Kidney epithelial cell (primary cell): ENCODE measurements at regions not wholly inside any gene's neighbourhood (a gene's known extent, or its start where the extent isn't known, plus 50 kb on each side); places are given as distances from the start of the nearest gene placed in this dataset.

ENCODE experiments used
- DNase-seq: peaks from one replicate; pipeline ENCODE4 v3.0.0-alpha.2; 2010; ENCODE audit warnings: low read depth
- H3K27me3 ChIP-seq: 2 replicates; pipeline ENCODE4 v1.6.0; 2011; ENCODE audit warnings: low read length; ENCODE audit not compliant: control insufficient read depth, insufficient read depth
- H3K36me3 ChIP-seq: 2 replicates; pipeline ENCODE4 v1.5.1; 2011; ENCODE audit warnings: low read length; ENCODE audit not compliant: control insufficient read depth, insufficient read depth
- H3K4me3 ChIP-seq: 2 replicates; pipeline ENCODE4 v1.5.1; 2011; ENCODE audit warnings: low read depth, mild to moderate bottlenecking, control low read depth, low read length
- TF ChIP-seq, protein P1 (sequence below): IDR thresholded peaks from 2 replicates; pipeline ENCODE4 v1.5.1; 2011; ENCODE audit warnings: mild to moderate bottlenecking, moderate library complexity, low read length, control low read depth, inconsistent platforms; ENCODE audit not compliant: insufficient read depth, poor library complexity, severe bottlenecking

- no peak for DNase-seq
- H3K4me3 ChIP-seq, result no peak overlapping the region
- H3K36me3 ChIP-seq, result no peaks in the 10 kb centered on the region
- H3K27me3 ChIP-seq, result no peaks in the 10 kb centered on the region
- TF ChIP-seq, protein P1, sequence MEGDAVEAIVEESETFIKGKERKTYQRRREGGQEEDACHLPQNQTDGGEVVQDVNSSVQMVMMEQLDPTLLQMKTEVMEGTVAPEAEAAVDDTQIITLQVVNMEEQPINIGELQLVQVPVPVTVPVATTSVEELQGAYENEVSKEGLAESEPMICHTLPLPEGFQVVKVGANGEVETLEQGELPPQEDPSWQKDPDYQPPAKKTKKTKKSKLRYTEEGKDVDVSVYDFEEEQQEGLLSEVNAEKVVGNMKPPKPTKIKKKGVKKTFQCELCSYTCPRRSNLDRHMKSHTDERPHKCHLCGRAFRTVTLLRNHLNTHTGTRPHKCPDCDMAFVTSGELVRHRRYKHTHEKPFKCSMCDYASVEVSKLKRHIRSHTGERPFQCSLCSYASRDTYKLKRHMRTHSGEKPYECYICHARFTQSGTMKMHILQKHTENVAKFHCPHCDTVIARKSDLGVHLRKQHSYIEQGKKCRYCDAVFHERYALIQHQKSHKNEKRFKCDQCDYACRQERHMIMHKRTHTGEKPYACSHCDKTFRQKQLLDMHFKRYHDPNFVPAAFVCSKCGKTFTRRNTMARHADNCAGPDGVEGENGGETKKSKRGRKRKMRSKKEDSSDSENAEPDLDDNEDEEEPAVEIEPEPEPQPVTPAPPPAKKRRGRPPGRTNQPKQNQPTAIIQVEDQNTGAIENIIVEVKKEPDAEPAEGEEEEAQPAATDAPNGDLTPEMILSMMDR, result no peak
These were observed 120.5 kb upstream of the PEG3 start for GRCh38 chr19:56960959-56961543.

DNA sequence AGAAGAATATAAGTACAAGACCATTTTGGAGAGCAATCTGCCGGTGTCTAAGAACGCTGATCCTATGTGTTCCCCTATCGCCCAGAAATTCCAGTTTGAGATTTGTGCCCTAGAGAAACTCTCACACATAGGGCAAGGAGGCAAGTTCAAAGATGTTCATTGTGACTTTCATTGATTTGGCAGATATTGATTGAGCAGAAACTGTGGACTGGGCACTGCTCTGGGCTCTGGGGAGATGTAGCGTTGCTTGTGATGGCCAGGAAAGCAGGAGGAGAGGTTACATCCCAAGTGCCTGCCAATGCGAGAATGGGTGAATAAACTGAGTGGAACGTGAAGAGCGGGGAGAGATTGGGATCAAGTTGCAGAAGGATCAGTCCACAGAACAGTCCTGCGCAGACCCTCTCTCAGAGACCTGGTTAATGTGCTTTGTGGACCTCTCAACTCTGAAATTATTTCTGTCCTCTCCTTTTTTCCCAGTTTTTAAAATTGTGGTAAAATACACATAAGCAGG lies 123.9 kb upstream of the PEG3 start:
- Histone ChIP-seq H3K36me3 (no peaks in the 10 kb centered on the region), H3K4me3 (no peak overlapping the region), H3K27me3 (no peaks in the 10 kb centered on the region)
- DNase-seq, result no peak
- TF ChIP-seq, protein P1, result no peak

DNA sequence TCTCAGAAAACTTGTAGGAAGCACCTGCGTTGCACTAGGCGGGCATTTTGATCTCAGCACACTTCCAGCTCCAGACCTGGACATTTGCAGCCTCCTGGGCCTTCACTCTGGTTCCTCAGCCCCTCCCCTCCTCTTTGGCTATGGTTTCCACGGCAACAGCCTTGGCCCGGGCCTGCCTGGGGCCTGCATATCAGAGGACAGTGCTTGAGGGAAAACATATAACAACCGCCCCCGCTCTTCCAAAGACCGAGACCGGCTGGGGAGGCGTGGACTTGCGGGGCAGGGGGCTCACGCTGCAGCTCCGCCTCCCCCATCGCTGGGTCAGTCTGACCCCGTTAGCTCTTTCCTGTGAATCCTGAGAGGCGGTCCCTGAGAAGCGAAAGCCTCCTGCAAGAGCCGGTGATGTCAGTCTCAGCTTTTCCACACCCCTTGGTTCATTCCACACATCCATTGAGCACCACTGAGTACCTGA lies 125.7 kb upstream of the PEG3 start:
- H3K4me3 ChIP-seq, result no peak overlapping the region
- no peaks in the 10 kb centered on the region for H3K27me3 ChIP-seq
- TF ChIP-seq, protein P1, result no peak
- H3K36me3 ChIP-seq, result no peaks in the 10 kb centered on the region
- DNase-seq, result no peak

- TF ChIP-seq, protein P1, result no peak
These were observed 126.3 kb upstream of the PEG3 start for GRCh38 chr19:56966697-56967299.

GRCh38 chr19:56969156-56969555 lies 128.6 kb upstream of the PEG3 start:
- DNase-seq, result no peak
- H3K36me3 ChIP-seq, result no peaks in the 10 kb centered on the region
- no peaks in the 10 kb centered on the region for H3K27me3 ChIP-seq
- H3K4me3 ChIP-seq, result no peak overlapping the region
- TF ChIP-seq, protein P1, result no peak

More at GRCh38 chr19:56966697-56967299, 126.3 kb upstream of the PEG3 start:
- H3K36me3 ChIP-seq, result no peaks in the 10 kb centered on the region
- H3K27me3 ChIP-seq, result no peaks in the 10 kb centered on the region
- no peak overlapping the region for H3K4me3 ChIP-seq
- DNase-seq, result no peak

DNA sequence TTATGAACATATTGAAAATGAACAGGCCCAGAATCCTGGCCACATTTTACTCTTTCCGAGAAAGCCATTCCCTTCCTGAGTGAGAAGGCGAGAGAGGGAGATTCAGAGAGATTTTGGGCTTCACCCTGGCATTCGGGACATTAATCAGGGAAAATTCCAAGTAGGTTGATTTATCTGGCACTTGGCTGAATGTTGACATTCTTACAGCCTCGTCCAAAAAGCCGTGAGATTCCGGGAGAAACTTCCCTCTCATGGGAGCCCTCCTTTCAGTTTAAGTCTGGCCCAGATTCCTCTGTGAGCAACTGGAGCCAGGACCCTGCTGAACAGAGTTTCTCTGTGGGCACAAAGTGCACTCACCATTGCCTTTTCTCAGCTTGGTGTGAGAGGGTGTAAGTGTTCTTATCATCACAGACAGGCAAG lies 129.2 kb upstream of the PEG3 start:
- H3K27me3 ChIP-seq, result no peaks in the 10 kb centered on the region
- no peaks in the 10 kb centered on the region for H3K36me3 ChIP-seq
- H3K4me3 ChIP-seq, result no peak overlapping the region
- DNase-seq, result no peak
- TF ChIP-seq, protein P1, result no peak
